OCI-LY3 (cell line): ENCODE measurements at regions not wholly inside any gene's neighbourhood (a gene's known extent, or its start where the extent isn't known, plus 50 kb on each side); places are given as distances from the start of the nearest gene placed in this dataset.

Experiments used
- H2AFZ ChIP-seq: fragments of 200-600, 300-600 bp; shearing (Covaris generic); 2 replicates; pipeline ENCODE4 v1.6.0; 2014; ENCODE audit warnings: antibody characterized with exemption, low read depth, low read length
- H3K27ac ChIP-seq: fragments of 200-600, 300-600 bp; sonication (generic); 2 replicates; pipeline ENCODE4 v1.5.1; 2014; ENCODE audit warnings: mild to moderate bottlenecking, low read length, moderate library complexity, mixed read lengths
- H3K27me3 ChIP-seq: fragments of 200-600, 300-600 bp; sonication (generic); 2 replicates; pipeline ENCODE4 v1.6.1; 2014; ENCODE audit warnings: low read depth, low read length, mixed read lengths
- H3K36me3 ChIP-seq: fragments of 200-600, 300-600 bp; sonication (generic); replicated peaks from 2 replicates; pipeline ENCODE3; 2014; ENCODE audit warnings: low read depth, low read length, mixed read lengths
- H3K4me1 ChIP-seq: fragments of 300-600, 200-600 bp; sonication (generic); 2 replicates; pipeline ENCODE4 v1.6.1; 2014; ENCODE audit warnings: low read length, mixed read lengths
- H3K4me2 ChIP-seq: fragments of 200-600, 300-600 bp; sonication (generic); 2 replicates; pipeline ENCODE4 v1.6.1; 2014; ENCODE audit warnings: low read length, mixed read lengths
- H3K4me3 ChIP-seq: fragments of 300-600, 200-600 bp; sonication (generic); 2 replicates; pipeline ENCODE4 v1.5.1; 2014; ENCODE audit warnings: antibody characterized with exemption, mild to moderate bottlenecking, low read length, moderate library complexity
- H3K79me2 ChIP-seq: fragments of 300-600, 200-600 bp; shearing (Covaris generic); 2 replicates; pipeline ENCODE4 v1.6.1; 2014; ENCODE audit warnings: mild to moderate bottlenecking, low read length, mixed read lengths
- H3K9ac ChIP-seq: fragments of 300-600, 200-600 bp; shearing (Covaris generic); 2 replicates; pipeline ENCODE4 v1.6.0; 2014; ENCODE audit warnings: mild to moderate bottlenecking, low read length, moderate library complexity
- H3K9me3 ChIP-seq: fragments of 200-600, 300-600 bp; shearing (Covaris generic); 2 replicates; pipeline ENCODE4 v1.6.1; 2014; ENCODE audit warnings: low read length, mixed read lengths; ENCODE audit not compliant: insufficient read depth
- H4K20me1 ChIP-seq: fragments of 200-600, 300-600 bp; sonication (generic); 2 replicates; pipeline ENCODE4 v1.6.1; 2016; ENCODE audit warnings: low read length, mixed read lengths; ENCODE audit not compliant: insufficient read depth
- EZH2phosphoT487 ChIP-seq: fragments of 200-600 bp; shearing (Covaris generic); IDR thresholded peaks from 2 replicates; pipeline ENCODE4 v1.6.1; 2018; ENCODE audit warnings: antibody characterized with exemption, mixed run types, low read depth
- TF ChIP-seq, protein P1 (sequence below): fragments of 200-600, 300-600 bp; sonication (generic); IDR thresholded peaks from 2 replicates; pipeline ENCODE4 v1.5.1; 2014; ENCODE audit warnings: antibody characterized with exemption, low read length, low read depth

DNA sequence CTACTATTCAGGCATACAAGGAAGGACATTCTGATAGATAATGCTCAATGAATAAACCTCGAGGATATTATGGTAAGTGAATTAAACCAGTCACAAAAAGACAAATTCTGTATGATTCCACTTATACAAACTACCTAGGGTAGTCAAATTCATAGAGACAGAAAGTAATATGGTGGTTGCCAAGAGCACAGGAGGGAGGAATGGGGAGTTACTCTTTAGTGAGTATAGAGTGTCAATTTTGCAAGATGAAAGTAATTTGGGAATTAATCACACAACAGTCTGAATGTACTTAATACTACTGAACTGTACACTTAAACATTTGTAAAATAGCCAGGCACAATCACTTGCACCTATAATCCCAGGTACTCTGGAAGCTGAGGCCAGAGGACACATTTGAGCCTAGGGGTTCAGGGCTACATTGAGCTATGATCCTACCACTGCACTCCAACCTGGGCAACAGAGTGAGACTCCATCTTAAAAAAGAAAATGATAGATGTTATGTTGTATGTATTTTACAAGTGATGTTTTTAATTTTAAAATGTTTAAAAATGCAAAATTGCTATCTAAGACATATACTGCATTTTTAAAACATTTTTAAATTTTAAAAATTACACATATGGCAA, 91.0 kb downstream of the NPAP1 start:
- H3K4me1 ChIP-seq: no peaks in the 10 kb centered on the region
- no peak overlapping the region for H2AFZ ChIP-seq
- H3K36me3 ChIP-seq: no peaks in the 10 kb centered on the region
- H3K4me3 ChIP-seq: no peak overlapping the region
- no peak for TF ChIP-seq EZH2phosphoT487
- TF ChIP-seq, protein P1, sequence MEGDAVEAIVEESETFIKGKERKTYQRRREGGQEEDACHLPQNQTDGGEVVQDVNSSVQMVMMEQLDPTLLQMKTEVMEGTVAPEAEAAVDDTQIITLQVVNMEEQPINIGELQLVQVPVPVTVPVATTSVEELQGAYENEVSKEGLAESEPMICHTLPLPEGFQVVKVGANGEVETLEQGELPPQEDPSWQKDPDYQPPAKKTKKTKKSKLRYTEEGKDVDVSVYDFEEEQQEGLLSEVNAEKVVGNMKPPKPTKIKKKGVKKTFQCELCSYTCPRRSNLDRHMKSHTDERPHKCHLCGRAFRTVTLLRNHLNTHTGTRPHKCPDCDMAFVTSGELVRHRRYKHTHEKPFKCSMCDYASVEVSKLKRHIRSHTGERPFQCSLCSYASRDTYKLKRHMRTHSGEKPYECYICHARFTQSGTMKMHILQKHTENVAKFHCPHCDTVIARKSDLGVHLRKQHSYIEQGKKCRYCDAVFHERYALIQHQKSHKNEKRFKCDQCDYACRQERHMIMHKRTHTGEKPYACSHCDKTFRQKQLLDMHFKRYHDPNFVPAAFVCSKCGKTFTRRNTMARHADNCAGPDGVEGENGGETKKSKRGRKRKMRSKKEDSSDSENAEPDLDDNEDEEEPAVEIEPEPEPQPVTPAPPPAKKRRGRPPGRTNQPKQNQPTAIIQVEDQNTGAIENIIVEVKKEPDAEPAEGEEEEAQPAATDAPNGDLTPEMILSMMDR: no peak
- no peak overlapping the region for H3K4me2 ChIP-seq
- H3K9ac ChIP-seq: no peak overlapping the region
- H3K79me2 ChIP-seq: no peaks in the 10 kb centered on the region
- H3K27ac ChIP-seq: no peak overlapping the region
- H4K20me1 ChIP-seq: no peaks in the 10 kb centered on the region
- no peaks in the 10 kb centered on the region for H3K27me3 ChIP-seq
- no peaks in the 10 kb centered on the region for H3K9me3 ChIP-seq

DNA sequence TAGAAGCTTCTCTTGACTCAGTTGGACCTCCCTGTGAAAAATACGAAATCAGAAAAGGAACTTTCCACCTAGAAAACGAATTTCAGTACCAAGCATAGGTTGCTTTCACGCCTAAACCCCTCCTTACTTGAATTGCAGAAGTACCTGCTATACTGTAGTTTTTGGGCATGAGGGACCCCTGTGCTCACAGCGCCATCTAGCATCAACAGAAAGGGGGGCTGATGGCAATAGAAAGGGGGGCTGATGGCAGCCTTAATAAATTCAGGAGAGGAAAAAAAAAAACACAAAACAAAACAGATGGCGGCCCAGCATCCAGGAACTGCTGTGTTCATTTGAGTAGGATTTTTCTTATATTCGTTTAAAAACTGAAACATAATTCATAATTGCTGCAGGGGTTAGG, 96.7 kb downstream of the NPAP1 start:
- H4K20me1 ChIP-seq: no peaks in the 10 kb centered on the region
- H3K4me2 ChIP-seq: no peak overlapping the region
- H3K79me2 ChIP-seq: no peaks in the 10 kb centered on the region
- H3K27me3 ChIP-seq: no peaks in the 10 kb centered on the region
- H3K27ac ChIP-seq: no peak overlapping the region
- H3K4me3 ChIP-seq: no peak overlapping the region
- no peaks in the 10 kb centered on the region for H3K4me1 ChIP-seq
- H3K9me3 ChIP-seq: no peaks in the 10 kb centered on the region
- TF ChIP-seq, protein P1: peak; percentile 33; the same call in 1 of the 2 replicates
- no peak for TF ChIP-seq EZH2phosphoT487
- no peak overlapping the region for H2AFZ ChIP-seq
- H3K36me3 ChIP-seq: no peaks in the 10 kb centered on the region
- H3K9ac ChIP-seq: no peak overlapping the region

DNA sequence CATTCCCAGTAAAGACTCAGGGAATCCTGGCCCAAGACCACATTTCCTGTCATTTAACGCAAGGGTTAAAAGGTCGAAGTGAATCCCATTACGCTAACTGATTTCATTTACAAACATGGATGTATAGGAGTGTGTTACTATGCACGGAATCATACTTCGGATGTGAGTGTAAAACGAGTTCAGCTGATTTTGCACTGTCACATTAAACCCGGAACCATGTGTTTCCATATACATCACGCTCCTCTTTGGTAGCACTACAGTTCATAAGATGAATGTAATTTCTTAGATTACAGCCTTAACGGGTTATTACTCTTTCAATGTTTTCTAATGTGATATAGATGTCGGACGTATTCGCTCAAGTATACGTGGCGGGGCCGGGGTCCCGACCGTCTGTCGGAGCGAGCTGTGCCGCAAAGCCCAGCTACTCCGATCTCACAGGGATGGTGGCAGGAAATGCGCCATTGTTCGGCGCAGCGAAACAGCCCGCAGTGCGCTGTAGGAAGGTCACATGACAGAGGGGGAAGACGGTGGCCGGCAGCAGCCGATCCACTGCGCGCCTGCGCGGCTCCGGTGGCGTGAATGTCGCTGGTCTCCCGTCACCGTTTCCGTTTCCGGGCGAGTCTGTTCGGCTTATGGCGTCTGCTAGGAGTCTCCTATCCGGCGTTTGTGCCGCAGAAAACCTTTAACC, 97.3 kb downstream of the NPAP1 start:
- no peaks in the 10 kb centered on the region for H3K9me3 ChIP-seq
- no peak overlapping the region for H3K4me3 ChIP-seq
- no peaks in the 10 kb centered on the region for H3K4me1 ChIP-seq
- no peak for TF ChIP-seq EZH2phosphoT487
- TF ChIP-seq, protein P1: no peak
- H2AFZ ChIP-seq: no peak overlapping the region
- H3K27me3 ChIP-seq: no peaks in the 10 kb centered on the region
- H3K9ac ChIP-seq: no peak overlapping the region
- H3K27ac ChIP-seq: no peak overlapping the region
- no peaks in the 10 kb centered on the region for H3K79me2 ChIP-seq
- no peaks in the 10 kb centered on the region for H4K20me1 ChIP-seq
- no peak overlapping the region for H3K4me2 ChIP-seq
- H3K36me3 ChIP-seq: no peaks in the 10 kb centered on the region

DNA sequence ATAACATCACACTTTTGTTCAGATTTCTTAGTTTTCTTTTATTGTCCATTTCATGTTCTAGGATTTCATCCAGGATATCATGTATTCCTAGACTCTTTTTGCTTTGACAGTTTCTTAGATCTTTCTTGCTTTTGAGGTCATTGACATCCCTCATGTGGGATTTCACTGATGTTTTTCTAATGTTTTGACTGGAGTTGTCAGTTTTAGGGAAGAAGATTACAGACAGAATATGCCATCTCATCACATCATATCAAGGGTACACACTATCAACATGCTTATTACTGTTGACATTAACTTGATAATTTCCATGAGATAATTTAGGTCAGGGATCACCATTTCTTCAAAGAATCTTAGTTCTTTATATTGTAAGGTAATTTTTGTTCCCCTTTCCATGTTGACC, 101.7 kb downstream of the NPAP1 start:
- H3K4me2 ChIP-seq: no peak overlapping the region
- H3K4me1 ChIP-seq: no peaks in the 10 kb centered on the region
- no peaks in the 10 kb centered on the region for H3K36me3 ChIP-seq
- TF ChIP-seq, protein P1: no peak
- no peak for TF ChIP-seq EZH2phosphoT487
- no peak overlapping the region for H3K4me3 ChIP-seq
- no peaks in the 10 kb centered on the region for H4K20me1 ChIP-seq
- no peak overlapping the region for H3K27ac ChIP-seq
- H3K9ac ChIP-seq: no peak overlapping the region
- H3K79me2 ChIP-seq: no peaks in the 10 kb centered on the region
- 0 out of 2 replicates have a peak, but pooled peaks cover 3% of the 10 kb centered on the region for H3K9me3 ChIP-seq
- no peaks in the 10 kb centered on the region for H3K27me3 ChIP-seq
- H2AFZ ChIP-seq: no peak overlapping the region
